OCI-LY7 (cell line): ENCODE measurements at regions not wholly inside any gene's neighbourhood (a gene's known extent, or its start where the extent isn't known, plus 50 kb on each side); places are given as distances from the start of the nearest gene placed in this dataset.

Source experiments
- CTCF ChIP-seq: fragments of 200-600 bp; sonication (generic); conservative IDR thresholded peaks from 2 replicates; pipeline ENCODE4 v1.5.1; 2014; ENCODE audit warnings: mild to moderate bottlenecking, antibody characterized with exemption, low read length, moderate library complexity, mixed read lengths
- EZH2phosphoT487 ChIP-seq: fragments of 200-600 bp; sonication (generic); IDR thresholded peaks from 2 replicates; pipeline ENCODE4 v1.6.1; 2018; ENCODE audit warnings: low read depth, borderline replicate concordance, mild to moderate bottlenecking, mixed run types, antibody characterized with exemption, low read length, moderate library complexity, mixed read lengths

- TF ChIP-seq CTCF: no peak
- TF ChIP-seq EZH2phosphoT487: no peak
Measured at GRCh38 chr6:4009486-4009885, 69.5 kb downstream of the FAM217A start.
